ENCODE measurements at regions not wholly inside any gene's neighbourhood (a gene's known extent, or its start where the extent isn't known, plus 50 kb on each side); places are given as distances from the start of the nearest gene placed in this dataset.

- Histone ChIP-seq H4K91ac (ENCODE audit: insufficient read length, low read depth, low read length) (no peak overlapping the region), H3K79me1 (ENCODE audit: insufficient read depth, low read depth, low read length, poor library complexity, severe bottlenecking) (no peaks in the 10 kb centered on the region), H3K79me2 (ENCODE audit: insufficient read depth, low read length) (no peaks in the 10 kb centered on the region), H3K23me2 (ENCODE audit: insufficient read length, low read depth, low read length, poor library complexity, severe bottlenecking) (no peaks in the 10 kb centered on the region), H2BK5ac (ENCODE audit: insufficient read length, low read length) (no peak overlapping the region), H3K4me2 (ENCODE audit: insufficient read depth, insufficient read length, low read length) (no peak overlapping the region), H2BK20ac (ENCODE audit: low read depth, low read length, poor library complexity, severe bottlenecking) (no peak overlapping the region), H3K27me3 (ENCODE audit: insufficient read depth, low read length) (no peaks in the 10 kb centered on the region), H3K27ac (ENCODE audit: insufficient read length, low read depth, low read length) (peak overlapping the region; percentile 62), H2BK120ac (ENCODE audit: low read depth, low read length, poor library complexity, severe bottlenecking) (no peak overlapping the region), H3T11ph (ENCODE audit: low read length) (no peak overlapping the region), H3K23ac (ENCODE audit: insufficient read length, low read depth, low read length) (no peak overlapping the region), H3K4me1 (ENCODE audit: insufficient read depth, low read length) (no peaks in the 10 kb centered on the region), H3K56ac (ENCODE audit: insufficient read length, low read depth, low read length) (no peak overlapping the region), H3K9ac (ENCODE audit: extremely low read depth, insufficient read length, low read length) (no peak overlapping the region), H4K20me1 (ENCODE audit: control insufficient read depth, insufficient read depth, insufficient read length) (no peaks in the 10 kb centered on the region), H3K4ac (ENCODE audit: low read depth, low read length) (no peak overlapping the region), H3K18ac (ENCODE audit: insufficient read length, low read depth, low read length) (no peak overlapping the region), H2AFZ (ENCODE audit: low read length) (no peak overlapping the region), H3K9me3 (ENCODE audit: control insufficient read depth, low read depth, low read length) (peaks cover 8% of the 10 kb centered on the region), H2BK12ac (ENCODE audit: insufficient read length, low read depth, low read length) (no peak overlapping the region), H4K5ac (ENCODE audit: insufficient read length, low read depth, low read length) (no peak overlapping the region), H2AK5ac (ENCODE audit: insufficient read length, low read length) (no peak overlapping the region), H3K14ac (ENCODE audit: insufficient read depth, low read length) (no peak overlapping the region), H2BK15ac (ENCODE audit: low read depth, low read length) (no peak overlapping the region), H4K8ac (replicated peaks; ENCODE audit: insufficient read length, low read depth, low read length) (no peak overlapping the region)
- TF ChIP-seq, protein P1, sequence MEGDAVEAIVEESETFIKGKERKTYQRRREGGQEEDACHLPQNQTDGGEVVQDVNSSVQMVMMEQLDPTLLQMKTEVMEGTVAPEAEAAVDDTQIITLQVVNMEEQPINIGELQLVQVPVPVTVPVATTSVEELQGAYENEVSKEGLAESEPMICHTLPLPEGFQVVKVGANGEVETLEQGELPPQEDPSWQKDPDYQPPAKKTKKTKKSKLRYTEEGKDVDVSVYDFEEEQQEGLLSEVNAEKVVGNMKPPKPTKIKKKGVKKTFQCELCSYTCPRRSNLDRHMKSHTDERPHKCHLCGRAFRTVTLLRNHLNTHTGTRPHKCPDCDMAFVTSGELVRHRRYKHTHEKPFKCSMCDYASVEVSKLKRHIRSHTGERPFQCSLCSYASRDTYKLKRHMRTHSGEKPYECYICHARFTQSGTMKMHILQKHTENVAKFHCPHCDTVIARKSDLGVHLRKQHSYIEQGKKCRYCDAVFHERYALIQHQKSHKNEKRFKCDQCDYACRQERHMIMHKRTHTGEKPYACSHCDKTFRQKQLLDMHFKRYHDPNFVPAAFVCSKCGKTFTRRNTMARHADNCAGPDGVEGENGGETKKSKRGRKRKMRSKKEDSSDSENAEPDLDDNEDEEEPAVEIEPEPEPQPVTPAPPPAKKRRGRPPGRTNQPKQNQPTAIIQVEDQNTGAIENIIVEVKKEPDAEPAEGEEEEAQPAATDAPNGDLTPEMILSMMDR (conservative IDR thresholded peaks at IDR 0.05) = no peak
- Mint-ChIP-seq H3K4me3 (no peak overlapping the region), H3K27me3 (ENCODE audit: low read depth) (peaks cover 3% of the 10 kb centered on the region), H3K36me3 (ENCODE audit: insufficient read depth in 1 of 3, low read depth in 3 of 3) (peaks cover 8 to 21% (median 21%) of the 10 kb centered on the region in 3 experiments; a peak in 6 of 7 replicates), H3K4me1 (peaks cover 5 to 7% of the 10 kb centered on the region in 2 experiments; a peak in 1 of 4 replicates), H3K27ac (no peak overlapping the region), H3K9me3 (peaks cover 13 to 22% of the 10 kb centered on the region in 2 experiments)
- DNase-seq = no peak
- no CpG with 5 or more reads among the region's 7 CpGs for WGBS (ENCODE audit: extremely low coverage, insufficient read length, low lambda C conversion rate)
Observed at GRCh38 chr5:42950116-42950455, 90.0 kb downstream of the ANXA2R start.

Measured in H9 (cell line).